Progenitor cell of endocrine pancreas (in vitro differentiated cells): ENCODE measurements at regions not wholly inside any gene's neighbourhood (a gene's known extent, or its start where the extent isn't known, plus 50 kb on each side); places are given as distances from the start of the nearest gene placed in this dataset.

Source experiments
- DNase-seq: peaks from one replicate; pipeline ENCODE4 v3.0.0; 2021; ENCODE audit warnings: low spot score; ENCODE audit not compliant: unreplicated experiment
- H3K27ac Mint-ChIP-seq: 2 replicates; pipeline ENCODE4 v1.8.0; 2021; ENCODE audit warnings: mild to moderate bottlenecking, moderate library complexity, mixed read lengths
- H3K27me3 Mint-ChIP-seq: 2 replicates; pipeline ENCODE4 v1.8.0; 2021; ENCODE audit warnings: mixed read lengths
- H3K36me3 Mint-ChIP-seq: 2 replicates; pipeline ENCODE4 v1.8.0; 2022; ENCODE audit warnings: mixed read lengths; ENCODE audit not compliant: insufficient read depth
- H3K4me1 Mint-ChIP-seq: 2 replicates; pipeline ENCODE4 v1.8.0; 2021; ENCODE audit warnings: low read depth, mixed read lengths
- H3K4me3 Mint-ChIP-seq: 2 replicates; pipeline ENCODE4 v1.8.0; 2021; ENCODE audit warnings: low read depth, mild to moderate bottlenecking, moderate library complexity, mixed read lengths
- H3K9me3 Mint-ChIP-seq: 2 replicates; pipeline ENCODE4 v1.8.0; 2021; ENCODE audit warnings: low read depth, mixed read lengths
- TF ChIP-seq, protein P1 (sequence below): fragments of 200-600 bp; sonication (generic); IDR thresholded peaks from one replicate; pipeline ENCODE4 v1.5.0; 2021; ENCODE audit warnings: antibody characterized with exemption, mild to moderate bottlenecking; ENCODE audit not compliant: unreplicated experiment

DNA sequence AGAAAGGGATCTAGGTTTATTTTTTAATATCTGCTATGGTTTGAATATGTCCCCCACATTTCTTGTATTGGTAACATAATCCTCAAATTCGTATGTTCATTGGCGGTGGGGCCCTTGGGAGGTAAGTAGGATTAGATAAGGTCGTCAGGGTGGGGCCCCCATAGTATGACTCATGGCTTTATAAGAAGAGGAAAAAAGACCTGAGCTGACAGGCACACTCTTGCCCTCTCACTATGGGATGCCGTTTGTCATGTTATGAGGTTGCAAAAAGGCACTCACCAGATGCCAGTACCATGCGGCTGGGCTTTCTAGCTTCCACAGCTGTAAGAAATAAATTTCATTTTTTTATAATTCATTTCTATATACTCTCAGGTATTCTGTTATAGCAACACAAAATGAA, 67.3 kb upstream of the SGCD start:
- H3K4me3 Mint-ChIP-seq, result no peak overlapping the region
- TF ChIP-seq, protein P1, sequence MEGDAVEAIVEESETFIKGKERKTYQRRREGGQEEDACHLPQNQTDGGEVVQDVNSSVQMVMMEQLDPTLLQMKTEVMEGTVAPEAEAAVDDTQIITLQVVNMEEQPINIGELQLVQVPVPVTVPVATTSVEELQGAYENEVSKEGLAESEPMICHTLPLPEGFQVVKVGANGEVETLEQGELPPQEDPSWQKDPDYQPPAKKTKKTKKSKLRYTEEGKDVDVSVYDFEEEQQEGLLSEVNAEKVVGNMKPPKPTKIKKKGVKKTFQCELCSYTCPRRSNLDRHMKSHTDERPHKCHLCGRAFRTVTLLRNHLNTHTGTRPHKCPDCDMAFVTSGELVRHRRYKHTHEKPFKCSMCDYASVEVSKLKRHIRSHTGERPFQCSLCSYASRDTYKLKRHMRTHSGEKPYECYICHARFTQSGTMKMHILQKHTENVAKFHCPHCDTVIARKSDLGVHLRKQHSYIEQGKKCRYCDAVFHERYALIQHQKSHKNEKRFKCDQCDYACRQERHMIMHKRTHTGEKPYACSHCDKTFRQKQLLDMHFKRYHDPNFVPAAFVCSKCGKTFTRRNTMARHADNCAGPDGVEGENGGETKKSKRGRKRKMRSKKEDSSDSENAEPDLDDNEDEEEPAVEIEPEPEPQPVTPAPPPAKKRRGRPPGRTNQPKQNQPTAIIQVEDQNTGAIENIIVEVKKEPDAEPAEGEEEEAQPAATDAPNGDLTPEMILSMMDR, result no peak
- no peaks in the 10 kb centered on the region for H3K4me1 Mint-ChIP-seq
- H3K9me3 Mint-ChIP-seq, result peaks cover 6% of the 10 kb centered on the region
- no peaks in the 10 kb centered on the region for H3K27me3 Mint-ChIP-seq
- H3K27ac Mint-ChIP-seq, result no peak overlapping the region
- no peaks in the 10 kb centered on the region for H3K36me3 Mint-ChIP-seq
- DNase-seq, result no peak

GRCh38 chr5:156261275-156261939, 65.6 kb upstream of the SGCD start:
- TF ChIP-seq, protein P1, result no peak
- Mint-ChIP-seq H3K4me1 (no peaks in the 10 kb centered on the region), H3K27ac (no peak overlapping the region), H3K9me3 (peaks cover 6% of the 10 kb centered on the region), H3K36me3 (no peaks in the 10 kb centered on the region), H3K4me3 (no peak overlapping the region), H3K27me3 (no peaks in the 10 kb centered on the region)
- DNase-seq, result no peak

- H3K4me1 Mint-ChIP-seq, result peaks cover 2% of the 10 kb centered on the region
- no peak overlapping the region for H3K27ac Mint-ChIP-seq
- H3K9me3 Mint-ChIP-seq, result peaks cover 12% of the 10 kb centered on the region
- H3K4me3 Mint-ChIP-seq, result no peak overlapping the region
- peaks cover 3% of the 10 kb centered on the region for H3K36me3 Mint-ChIP-seq
- no peak for DNase-seq
- no peaks in the 10 kb centered on the region for H3K27me3 Mint-ChIP-seq
- TF ChIP-seq, protein P1, result no peak
These were observed 55.4 kb upstream of the SGCD start for GRCh38 chr5:156271569-156271968.

GRCh38 chr5:156272139-156272538, 54.8 kb upstream of the SGCD start:
- Mint-ChIP-seq H3K27ac (no peak overlapping the region), H3K9me3 (peaks cover 12% of the 10 kb centered on the region), H3K36me3 (peaks cover 3% of the 10 kb centered on the region), H3K4me1 (peaks cover 2% of the 10 kb centered on the region), H3K27me3 (no peaks in the 10 kb centered on the region), H3K4me3 (no peak overlapping the region)
- DNase-seq, result no peak
- TF ChIP-seq, protein P1, result no peak

GRCh38 chr5:156273325-156273724, 53.6 kb upstream of the SGCD start:
- DNase-seq, result no peak
- TF ChIP-seq, protein P1, result no peak
- Mint-ChIP-seq H3K4me1 (peaks cover 4% of the 10 kb centered on the region), H3K27me3 (no peaks in the 10 kb centered on the region), H3K27ac (no peak overlapping the region), H3K9me3 (peaks cover 12% of the 10 kb centered on the region), H3K4me3 (no peak overlapping the region), H3K36me3 (peaks cover 3% of the 10 kb centered on the region)
